HEK293T (cell line): ENCODE measurements at regions not wholly inside any gene's neighbourhood (a gene's known extent, or its start where the extent isn't known, plus 50 kb on each side); places are given as distances from the start of the nearest gene placed in this dataset.

Experiments used
- ARNT ChIP-seq: fragments of 450-650 bp; IDR thresholded peaks from 2 replicates; pipeline ENCODE4 v1.6.1; 2017; ENCODE audit warnings: mild to moderate bottlenecking
- BHLHE40 ChIP-seq: fragments of 450-650 bp; IDR thresholded peaks from 2 replicates; pipeline ENCODE4 v1.6.1; 2016; ENCODE audit warnings: mild to moderate bottlenecking, moderate library complexity, borderline replicate concordance
- CTBP1 ChIP-seq: fragments of 450-650 bp; IDR thresholded peaks from 2 replicates; pipeline ENCODE4 v1.6.1; 2016; ENCODE audit warnings: borderline replicate concordance
- FOXM1 ChIP-seq: fragments of 450-650 bp; IDR thresholded peaks from 2 replicates; pipeline ENCODE4 v1.6.1; 2017; ENCODE audit warnings: mild to moderate bottlenecking, borderline replicate concordance
- HDGF ChIP-seq: fragments of 450-650 bp; IDR thresholded peaks from 2 replicates; pipeline ENCODE4 v1.6.1; 2017; ENCODE audit warnings: antibody characterized with exemption, borderline replicate concordance
- L3MBTL2 ChIP-seq: fragments of 450-650 bp; conservative IDR thresholded peaks from 2 replicates; pipeline ENCODE4 v1.6.1; 2016; ENCODE audit warnings: mild to moderate bottlenecking
- SP1 ChIP-seq: fragments of 450-650 bp; IDR thresholded peaks from 2 replicates; pipeline ENCODE4 v1.6.1; 2017
- SUZ12 ChIP-seq: fragments of 450-650 bp; IDR thresholded peaks from 2 replicates; pipeline ENCODE4 v1.6.1; 2016; ENCODE audit warnings: mild to moderate bottlenecking
- ZNF384 ChIP-seq: fragments of 450-650 bp; IDR thresholded peaks from 2 replicates; pipeline ENCODE4 v1.6.1; 2016

GRCh38 chr16:51008607-51009006, 142.5 kb downstream of the SALL1 start:
- TF ChIP-seq FOXM1 (no peak), HDGF (no peak), CTBP1 (no peak), ARNT (no peak), ZNF384 (no peak), SUZ12 (no peak), BHLHE40 (no peak), L3MBTL2 (no peak), SP1 (no peak)
